ENCODE measurements at regions not wholly inside any gene's neighbourhood (a gene's known extent, or its start where the extent isn't known, plus 50 kb on each side); places are given as distances from the start of the nearest gene placed in this dataset.

- intact Hi-C loops (cut with micrococcal nuclease) = no loop called here
- no peak overlapping the region for H3K27ac Mint-ChIP-seq
- ATAC-seq (ENCODE audit: low read depth) = no peak
- Histone ChIP-seq H3K4me3 (ENCODE audit: control extremely low read depth in 1 of 5, extremely low read depth in 1 of 5, insufficient read depth in 1 of 5, low read depth in 2 of 5, low read length in 4 of 5) (no peak overlapping the region), H2AFZ (ENCODE audit: insufficient read depth, low read depth, low read length, poor library complexity, severe bottlenecking) (no peak overlapping the region), H3K36me3 (replicated peaks in 1 of 2; ENCODE audit: control extremely low read depth in 1 of 2, control insufficient read depth in 1 of 2, extremely low read depth in 1 of 2, insufficient read depth in 2 of 2, low read length in 1 of 2) (no peaks in the 10 kb centered on the region), H3K27ac (ENCODE audit: low read length in 2 of 2) (no peak overlapping the region), H3K27me3 (replicated peaks in 1 of 4; ENCODE audit: control extremely low read depth in 1 of 4, control insufficient read depth in 3 of 4, insufficient read depth in 4 of 4, low read length in 3 of 4) (no peaks in the 10 kb centered on the region), H3K9ac (ENCODE audit: low read length) (no peak overlapping the region), H3K9me3 (ENCODE audit: control extremely low read depth in 1 of 3, control insufficient read depth in 2 of 3, insufficient read depth in 1 of 3, low read length in 2 of 3) (no peaks in the 10 kb centered on the region), H3K4me1 (ENCODE audit: control insufficient read depth in 2 of 2, insufficient read depth in 2 of 2, low read length in 2 of 2) (no peaks in the 10 kb centered on the region), H4K20me1 (ENCODE audit: control insufficient read depth, insufficient read depth, low read length, poor library complexity, severe bottlenecking) (no peaks in the 10 kb centered on the region), H3K4me2 (replicated peaks; ENCODE audit: low read depth, low read length, poor library complexity, severe bottlenecking) (no peak overlapping the region), H3K79me2 (ENCODE audit: control insufficient read depth, insufficient read depth, low read length) (no peaks in the 10 kb centered on the region)
- no CpG with 5 or more reads among the region's 1 CpG for WGBS (ENCODE audit: insufficient coverage)
- CTCF ChIA-PET = no interaction called here
- no peaks in the 10 kb centered on the region for H3K9me3 Mint-ChIP-seq (ENCODE audit: insufficient read depth)
- H3K4me3 Mint-ChIP-seq = no peak overlapping the region
- no peak for DNase-seq
- no peaks in the 10 kb centered on the region for H3K27me3 Mint-ChIP-seq
- POLR2A ChIA-PET = no interaction called here
- TF ChIP-seq EZH2 (IDR thresholded peaks at IDR 0.05; ENCODE audit: borderline replicate concordance, insufficient read depth, low read depth, low read length, poor library complexity, severe bottlenecking) (no peak), CTCF (IDR thresholded peaks at IDR 0.05) (no peak)
- no peaks in the 10 kb centered on the region for H3K4me1 Mint-ChIP-seq
Measured at GRCh38 chr3:34808287-34808686, 831.0 kb upstream of the ARPP21 start.

GRCh38 chr3:34828847-34829246 lies 810.5 kb upstream of the ARPP21 start:
- CTCF ChIA-PET = interaction anchor here (0.7 kb wide), 1 partner anchor 15 kb away, joined by 3 read pairs; no protein-coding TSS in a partner anchor
- H3K9ac ChIP-seq (ENCODE audit: low read length) = no peak overlapping the region
- no peaks in the 10 kb centered on the region for H3K4me1 ChIP-seq (ENCODE audit: control insufficient read depth in 2 of 2, insufficient read depth in 2 of 2, low read length in 2 of 2)
- no CpG with 5 or more reads among the region's 2 CpGs for WGBS (ENCODE audit: insufficient coverage)
- Mint-ChIP-seq H3K4me3 (no peak overlapping the region), H3K27ac (no peak overlapping the region), H3K9me3 (ENCODE audit: insufficient read depth) (peaks cover 3% of the 10 kb centered on the region), H3K4me1 (no peaks in the 10 kb centered on the region), H3K27me3 (no peaks in the 10 kb centered on the region)
- H3K4me3 ChIP-seq (ENCODE audit: control extremely low read depth in 1 of 5, extremely low read depth in 1 of 5, insufficient read depth in 1 of 5, low read depth in 2 of 5, low read length in 4 of 5) = no peak overlapping the region
- no peaks in the 10 kb centered on the region for H3K27me3 ChIP-seq (replicated peaks in 1 of 4; ENCODE audit: control extremely low read depth in 1 of 4, control insufficient read depth in 3 of 4, insufficient read depth in 4 of 4, low read length in 3 of 4)
- DNase-seq (no peak), ATAC-seq (ENCODE audit: low read depth) (no peak)
- intact Hi-C loops (cut with micrococcal nuclease) = no loop called here
- H3K36me3 ChIP-seq (replicated peaks in 1 of 2; ENCODE audit: control extremely low read depth in 1 of 2, control insufficient read depth in 1 of 2, extremely low read depth in 1 of 2, insufficient read depth in 2 of 2, low read length in 1 of 2) = no peaks in the 10 kb centered on the region
- no peak overlapping the region for H3K27ac ChIP-seq (ENCODE audit: low read length in 2 of 2)
- no peak overlapping the region for H3K4me2 ChIP-seq (replicated peaks; ENCODE audit: low read depth, low read length, poor library complexity, severe bottlenecking)
- no peak overlapping the region for H2AFZ ChIP-seq (ENCODE audit: insufficient read depth, low read depth, low read length, poor library complexity, severe bottlenecking)
- H4K20me1 ChIP-seq (ENCODE audit: control insufficient read depth, insufficient read depth, low read length, poor library complexity, severe bottlenecking) = no peaks in the 10 kb centered on the region
- POLR2A ChIA-PET = no interaction called here
- H3K79me2 ChIP-seq (ENCODE audit: control insufficient read depth, insufficient read depth, low read length) = no peaks in the 10 kb centered on the region
- TF ChIP-seq CTCF (IDR thresholded peaks at IDR 0.05) (no peak), EZH2 (IDR thresholded peaks at IDR 0.05; ENCODE audit: borderline replicate concordance, insufficient read depth, low read depth, low read length, poor library complexity, severe bottlenecking) (no peak)
- H3K9me3 ChIP-seq (ENCODE audit: control extremely low read depth in 1 of 3, control insufficient read depth in 2 of 3, insufficient read depth in 1 of 3, low read length in 2 of 3) = peaks cover 0 to 4% (median 0%) of the 10 kb centered on the region in 3 donors
